Limb (tissue), 2 donors: ENCODE measurements at regions not wholly inside any gene's neighbourhood (a gene's known extent, or its start where the extent isn't known, plus 50 kb on each side); places are given as distances from the start of the nearest gene placed in this dataset.
A peak's percentile ranks its signal among the peaks of the same experiment; 100 is the strongest.

Experiments
- DNase-seq, 2 donors: peaks; one replicate each; pipeline ENCODE4 v3.0.0-alpha.2; 2016; ENCODE audit errors: extremely low spot score in 2 of 2

- DNase-seq, result no peak
These were observed 101.5 kb upstream of the PPP2R3A start for GRCh38 chr3:135864060-135864459.

DNA sequence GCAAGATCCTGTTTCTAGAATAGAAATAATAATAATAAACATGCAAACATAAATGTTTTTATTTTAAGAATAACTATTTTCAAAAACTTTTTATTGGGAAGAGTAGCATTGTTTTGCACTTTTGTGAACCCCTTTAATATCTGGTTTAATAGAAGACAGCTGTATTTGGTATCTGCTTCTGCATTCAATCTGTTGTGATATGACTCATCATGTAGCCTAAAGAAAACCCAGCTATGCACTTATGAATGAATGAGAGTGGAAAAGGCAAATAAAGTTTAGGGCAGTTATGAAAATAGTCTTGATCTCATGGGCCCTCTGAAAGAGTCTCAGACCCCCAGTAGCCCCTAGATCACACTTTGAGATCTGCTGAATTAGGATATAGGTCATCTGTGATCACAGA lies 100.4 kb upstream of the PPP2R3A start:
- no peak for DNase-seq

GRCh38 chr3:135865553-135865952 lies 100.0 kb upstream of the PPP2R3A start:
- no peak for DNase-seq

GRCh38 chr3:135867911-135868310 lies 97.6 kb upstream of the PPP2R3A start:
- no peak for DNase-seq

GRCh38 chr3:135868801-135869200 lies 96.7 kb upstream of the PPP2R3A start:
- no peak for DNase-seq

GRCh38 chr3:135869439-135870105 lies 96.0 kb upstream of the PPP2R3A start:
- DNase-seq, result no peak

DNA sequence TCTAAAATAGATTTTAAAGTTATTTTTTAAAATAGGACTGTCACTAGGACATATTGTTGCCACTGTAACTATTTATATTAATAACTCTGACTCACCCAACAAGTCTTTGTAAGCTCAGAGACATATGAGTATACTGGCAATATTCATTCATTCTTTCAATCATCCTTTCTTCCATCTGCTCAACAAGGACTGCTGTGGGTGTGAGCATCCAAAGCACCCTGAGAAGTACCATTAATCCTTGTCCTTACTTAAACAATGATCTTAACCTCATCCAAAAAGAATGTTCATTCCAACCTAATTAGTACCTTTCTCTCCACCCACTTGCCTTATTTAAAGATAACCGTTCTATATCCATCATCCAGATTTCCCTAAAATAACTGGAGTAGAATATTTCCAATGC lies 94.2 kb upstream of the PPP2R3A start:
- no peak for DNase-seq

GRCh38 chr3:135874035-135874434 lies 91.5 kb upstream of the PPP2R3A start:
- no peak for DNase-seq

GRCh38 chr3:135878501-135878900 lies 87.0 kb upstream of the PPP2R3A start:
- DNase-seq, result no peak

GRCh38 chr3:135885885-135886284 lies 79.6 kb upstream of the PPP2R3A start:
- no peak for DNase-seq

- DNase-seq, result no peak
These were observed 78.3 kb upstream of the PPP2R3A start for GRCh38 chr3:135887220-135887619.

- no peak for DNase-seq
These were observed 76.1 kb upstream of the PPP2R3A start for GRCh38 chr3:135889443-135889842.

GRCh38 chr3:135891121-135891520 lies 74.4 kb upstream of the PPP2R3A start:
- DNase-seq, result no peak

DNA sequence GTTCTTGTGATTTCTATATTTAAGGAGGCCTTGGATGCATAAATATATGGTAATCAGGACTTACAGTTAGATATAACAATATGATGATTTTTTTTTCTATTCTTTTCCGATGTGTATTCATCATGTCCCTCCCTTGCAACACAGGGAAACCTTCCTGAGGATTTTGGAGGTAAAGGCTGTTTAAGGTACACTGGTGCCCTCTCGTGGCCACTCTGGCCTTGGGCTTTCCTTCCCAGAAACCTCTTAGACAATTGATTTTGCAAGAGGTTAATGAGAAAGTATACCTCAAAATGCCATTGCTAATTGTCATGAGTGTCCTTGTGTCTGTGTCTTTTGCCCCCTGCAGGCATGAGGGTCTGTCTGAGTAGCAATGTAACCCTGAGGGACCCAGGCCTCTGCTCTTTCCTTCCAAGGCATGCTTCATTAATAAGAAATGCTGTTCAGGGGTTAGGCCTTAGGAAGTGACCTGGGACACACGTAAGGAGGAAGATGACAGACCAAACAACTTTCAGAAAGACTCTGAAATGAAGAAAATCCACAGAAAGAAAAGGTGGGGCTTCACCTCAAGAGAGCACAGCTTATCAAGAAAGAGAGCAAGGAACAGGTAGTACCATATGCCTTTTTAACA lies 70.3 kb upstream of the PPP2R3A start:
- DNase-seq, result peak; percentile 69 to 84

DNA sequence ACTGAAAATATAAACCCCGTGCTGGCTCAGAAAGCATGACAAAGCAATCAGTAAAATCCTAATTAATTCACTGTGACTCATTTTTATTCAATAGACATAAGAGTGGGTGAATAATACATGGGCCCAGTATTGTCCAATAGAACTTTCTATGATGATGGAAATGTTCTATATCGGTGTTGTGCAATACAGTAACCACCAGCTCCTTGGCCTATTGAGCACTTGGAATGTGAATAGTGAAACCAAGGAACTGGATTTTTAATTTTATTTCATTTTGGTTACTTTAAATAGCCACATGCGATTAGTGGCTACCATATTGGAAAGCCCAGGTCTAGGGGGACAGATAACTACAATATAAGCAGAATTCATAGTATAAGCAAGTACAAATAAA lies 69.8 kb upstream of the PPP2R3A start:
- no peak for DNase-seq

DNA sequence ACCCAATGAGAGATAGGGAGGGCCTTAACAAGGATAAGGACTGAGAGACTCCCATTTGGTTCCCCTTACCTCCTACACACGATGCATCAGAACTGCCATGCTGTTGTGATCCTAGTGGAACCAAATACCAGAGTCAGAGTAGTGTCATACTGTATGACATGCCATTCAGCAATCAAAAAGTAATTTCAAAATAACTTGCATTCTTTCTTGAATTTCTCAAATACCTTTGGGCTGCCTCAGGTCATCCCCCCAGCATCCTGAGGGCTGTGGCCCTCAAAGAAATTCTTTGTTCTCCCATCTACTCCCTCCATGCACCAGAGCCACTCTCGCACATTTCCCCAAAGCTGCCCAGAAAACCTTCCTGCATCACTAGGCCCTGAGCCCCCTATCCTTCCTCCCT lies 68.9 kb upstream of the PPP2R3A start:
- no peak for DNase-seq

DNA sequence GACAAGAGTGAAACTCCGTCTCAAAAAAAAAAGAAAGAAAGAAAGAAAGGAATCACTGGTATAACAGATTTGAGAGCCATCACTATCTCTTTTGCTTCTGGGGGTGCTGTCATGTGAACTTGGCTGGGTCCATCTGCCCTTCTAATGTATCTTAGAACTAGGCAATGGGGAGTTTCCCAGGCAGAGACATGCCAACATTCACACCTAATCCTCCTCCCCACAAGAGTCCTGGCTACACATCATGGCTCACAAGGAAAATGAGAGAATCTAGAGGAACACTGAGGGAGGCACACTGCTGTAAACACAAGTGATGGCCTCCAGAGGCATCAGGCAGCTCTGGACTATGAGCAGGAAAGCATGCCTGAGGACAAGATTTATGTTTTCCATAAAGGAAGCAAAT lies 67.8 kb upstream of the PPP2R3A start:
- DNase-seq, result no peak

GRCh38 chr3:135898774-135899173 lies 66.8 kb upstream of the PPP2R3A start:
- DNase-seq, result no peak

- no peak for DNase-seq
These were observed 60.3 kb upstream of the PPP2R3A start for GRCh38 chr3:135905058-135905724.

DNA sequence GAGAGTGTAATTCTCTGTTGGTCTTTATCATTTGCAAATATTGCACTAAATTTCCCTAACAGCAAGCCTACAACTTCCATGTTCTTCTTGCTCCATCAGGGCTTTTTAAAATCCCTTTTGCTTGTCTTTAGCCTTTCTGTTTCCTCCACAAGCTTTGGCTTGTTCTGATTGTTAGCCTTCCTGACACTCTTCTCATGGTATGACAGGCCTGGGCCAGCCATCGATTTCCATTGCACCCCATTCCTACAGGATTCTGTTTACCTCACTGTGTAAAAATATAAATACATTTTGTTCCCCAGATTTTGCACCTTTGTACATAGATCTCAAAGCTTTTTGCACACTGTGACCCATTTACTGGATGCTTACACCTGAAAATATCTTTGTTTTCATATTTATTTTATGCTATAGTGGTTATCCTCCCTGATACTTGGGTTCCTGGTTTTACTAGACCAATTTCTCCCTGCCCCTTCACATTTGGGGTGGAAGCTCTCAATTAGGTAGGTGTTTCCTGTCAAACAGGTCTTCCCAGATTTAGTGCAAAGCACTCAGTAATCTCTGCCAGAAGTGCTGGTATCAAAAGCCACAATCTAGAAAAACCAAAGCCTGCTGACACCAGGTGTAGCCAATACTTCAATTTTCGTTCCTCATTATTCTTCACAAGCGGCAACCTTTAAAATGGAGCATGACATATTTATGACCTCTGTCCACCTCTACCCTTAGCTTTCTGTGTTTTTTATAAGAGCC lies 57.9 kb upstream of the PPP2R3A start:
- no peak for DNase-seq

DNA sequence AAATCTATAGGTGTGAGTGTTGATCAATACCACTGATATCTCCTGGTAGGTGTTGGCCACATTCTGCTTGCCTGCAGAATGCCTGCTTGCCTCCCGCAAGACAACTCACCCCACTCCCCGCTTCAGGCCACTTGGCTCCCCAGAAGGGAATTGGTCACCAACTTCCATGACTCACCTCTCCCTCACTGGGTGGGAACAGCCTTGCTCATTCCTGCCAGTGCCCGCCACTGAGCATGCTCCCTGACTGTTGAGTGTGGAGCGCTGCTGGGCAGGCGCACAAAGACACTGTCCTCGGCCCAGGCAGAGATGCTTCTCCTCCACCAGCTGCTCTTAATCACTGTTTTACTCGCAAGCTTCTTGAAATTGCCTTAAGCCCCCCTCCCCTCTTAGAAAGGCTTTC lies 57.3 kb upstream of the PPP2R3A start:
- DNase-seq, result no peak

- DNase-seq, result no peak
These were observed 56.8 kb upstream of the PPP2R3A start for GRCh38 chr3:135908737-135909136.
